HG03457 (cell line): ENCODE measurements at regions not wholly inside any gene's neighbourhood (a gene's known extent, or its start where the extent isn't known, plus 50 kb on each side); places are given as distances from the start of the nearest gene placed in this dataset.

ENCODE experiments used
- ATAC-seq: cut with Tn5 transposase; IDR thresholded peaks from one replicate; pipeline ENCODE4 v1.9.1; 2021; ENCODE audit warnings: moderate number of reproducible peaks; ENCODE audit not compliant: unreplicated experiment

DNA sequence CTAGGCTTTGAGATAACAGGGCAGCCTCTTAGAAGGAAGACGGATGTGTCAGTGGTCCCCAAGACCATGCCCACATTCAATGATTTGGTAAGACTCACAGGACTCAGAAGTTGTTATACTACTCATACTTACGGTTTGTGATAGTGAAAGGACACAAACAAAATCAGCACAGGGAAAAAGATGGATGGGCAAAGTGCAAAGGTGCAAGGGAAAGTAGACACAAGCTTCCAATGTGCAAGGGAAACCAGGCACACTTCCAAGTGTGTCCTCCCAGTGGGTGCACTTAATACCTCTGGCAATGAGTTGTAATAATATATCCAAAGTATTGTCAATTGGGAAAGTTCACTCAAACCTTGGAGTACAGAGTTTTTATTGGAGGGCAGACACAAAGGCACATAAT, 53.8 kb upstream of the VCX start:
- no peak for ATAC-seq

- ATAC-seq, result no peak
Observed at GRCh38 chrX:7788334-7788733, 54.6 kb upstream of the VCX start.

DNA sequence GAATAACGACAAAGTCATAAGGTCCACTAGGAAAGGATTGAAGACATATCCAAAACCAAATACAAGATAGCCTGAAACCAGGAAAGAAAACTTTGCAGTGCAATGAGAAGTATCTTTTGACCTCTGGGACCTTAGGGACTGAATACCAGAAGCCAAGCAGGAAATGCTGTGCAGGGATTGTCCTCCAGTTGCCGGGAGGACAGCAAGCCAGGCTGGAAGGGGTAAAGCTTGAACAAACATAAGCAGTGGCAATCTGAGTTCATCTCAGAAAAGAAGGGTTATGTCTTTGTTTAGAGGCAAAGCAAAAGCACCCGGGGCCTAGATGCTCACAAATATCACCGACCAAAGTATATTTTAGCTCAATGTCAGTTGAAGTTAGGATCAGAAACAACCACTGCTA, 55.3 kb upstream of the VCX start:
- no peak for ATAC-seq

- ATAC-seq, result no peak
Observed at GRCh38 chrX:7784580-7784979, 58.4 kb upstream of the VCX start.

DNA sequence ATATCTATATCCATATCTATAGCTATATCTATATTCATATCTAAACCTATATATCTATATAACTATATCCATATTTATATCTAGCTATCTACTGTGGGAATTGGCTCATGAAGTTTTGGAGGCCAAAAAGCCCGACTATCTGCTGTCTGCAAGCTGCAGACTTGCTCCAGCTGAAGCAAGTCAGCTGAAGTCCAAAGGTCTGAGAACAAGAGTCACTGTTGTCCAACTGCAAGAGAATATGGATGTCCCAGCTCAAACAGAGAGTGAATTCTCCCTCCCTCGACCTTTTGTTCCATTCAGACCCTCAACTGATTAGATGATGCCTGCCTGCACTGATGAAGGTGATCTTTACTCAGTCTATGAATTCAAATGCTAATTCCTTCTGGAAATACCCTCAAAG, 63.3 kb upstream of the VCX start:
- no peak for ATAC-seq

- no peak for ATAC-seq
Observed at GRCh38 chrX:7775987-7776386, 67.0 kb upstream of the VCX start.

DNA sequence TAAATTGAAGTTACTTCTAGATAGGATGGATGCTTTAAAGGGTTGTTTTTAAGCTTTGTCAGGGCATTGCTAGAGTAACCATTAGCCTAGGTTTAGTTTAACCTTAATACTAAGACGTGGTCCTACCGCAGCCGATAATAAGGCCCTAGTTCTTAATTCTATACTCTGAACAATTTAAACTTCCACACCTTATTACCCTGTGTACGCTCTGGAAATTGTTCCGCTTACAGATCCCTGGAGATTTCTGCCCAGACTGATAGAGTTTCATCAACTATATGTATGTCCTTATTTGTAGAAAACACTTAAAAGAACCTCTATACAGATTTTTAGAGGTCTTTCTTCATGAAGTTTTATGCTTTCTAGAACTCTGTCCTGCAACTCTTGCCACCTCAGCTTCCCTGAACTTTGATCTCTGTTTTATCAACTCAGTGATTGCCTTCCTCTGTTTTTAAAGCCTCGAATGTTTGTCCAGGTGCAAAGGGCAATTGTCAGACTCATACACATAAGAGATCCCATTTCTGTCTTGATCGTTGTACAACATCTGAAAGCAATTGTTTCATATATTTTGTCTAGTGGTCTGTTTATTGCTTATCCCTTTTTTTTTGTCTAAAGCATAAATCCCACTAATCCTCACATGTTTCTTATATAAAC, 71.1 kb upstream of the VCX start:
- no peak for ATAC-seq

DNA sequence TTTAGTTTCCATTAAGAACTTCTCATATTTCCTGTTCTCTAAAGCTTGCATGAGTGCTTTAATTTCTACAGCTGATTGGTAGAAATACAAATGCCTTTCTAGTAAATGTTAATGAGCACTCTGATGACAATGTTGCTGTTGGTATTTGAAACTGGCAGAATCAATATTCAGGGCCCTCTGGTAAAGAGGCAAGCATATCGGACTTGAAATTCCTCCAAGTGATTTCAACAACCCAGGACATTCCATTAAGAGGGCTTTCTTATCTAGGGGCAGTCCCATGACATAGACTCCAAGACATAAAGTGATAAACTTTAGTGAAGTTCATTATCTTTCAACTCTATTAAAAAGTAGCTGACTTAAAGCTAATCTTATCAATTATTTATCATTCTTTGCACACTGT, 83.1 kb upstream of the VCX start:
- ATAC-seq, result no peak

- ATAC-seq, result no peak
Observed at GRCh38 chrX:7746856-7747255, 96.1 kb upstream of the VCX start.

- no peak for ATAC-seq
Observed at GRCh38 chrX:7730071-7730470, 112.9 kb upstream of the VCX start.

DNA sequence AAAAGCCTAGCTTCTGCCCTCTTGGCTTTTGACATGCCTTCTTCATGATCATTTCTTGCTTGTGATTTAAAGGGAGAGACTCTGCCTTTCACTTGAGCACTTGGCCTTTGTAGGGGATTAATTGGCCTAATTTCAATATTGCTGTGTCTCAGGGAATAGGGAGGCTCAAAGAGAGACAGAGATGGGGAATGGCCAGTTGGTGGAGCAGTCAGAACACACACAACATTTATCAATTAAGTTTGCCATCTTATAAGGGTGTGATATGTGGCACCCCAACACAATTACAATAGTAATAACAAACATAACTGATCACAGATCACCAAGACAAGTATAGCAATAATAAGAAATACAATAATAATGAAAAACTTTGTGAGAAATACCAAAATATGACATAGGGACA, 122.5 kb upstream of the VCX start:
- no peak for ATAC-seq

- no peak for ATAC-seq
Observed at GRCh38 chrX:7714351-7714750, 128.6 kb upstream of the VCX start.

DNA sequence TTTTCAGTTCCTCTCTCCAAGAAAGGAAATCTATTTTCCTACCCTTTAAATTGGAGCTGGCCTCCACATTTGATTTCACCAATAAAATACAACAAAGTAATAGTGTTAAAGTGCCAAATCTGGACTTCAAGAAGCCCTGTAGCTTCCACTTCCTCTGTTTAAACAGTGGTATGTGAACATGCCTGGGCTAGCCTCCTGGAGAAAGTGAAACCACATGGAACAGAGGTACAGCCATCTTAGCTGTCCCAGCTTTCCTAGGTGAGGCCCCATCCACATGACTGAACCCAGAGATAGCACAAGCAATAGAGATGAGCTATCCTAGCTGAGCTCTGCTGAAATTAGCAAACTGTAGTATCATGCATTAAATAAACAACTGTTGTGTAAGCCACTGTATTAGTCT, 131.8 kb upstream of the VCX start:
- no peak for ATAC-seq

DNA sequence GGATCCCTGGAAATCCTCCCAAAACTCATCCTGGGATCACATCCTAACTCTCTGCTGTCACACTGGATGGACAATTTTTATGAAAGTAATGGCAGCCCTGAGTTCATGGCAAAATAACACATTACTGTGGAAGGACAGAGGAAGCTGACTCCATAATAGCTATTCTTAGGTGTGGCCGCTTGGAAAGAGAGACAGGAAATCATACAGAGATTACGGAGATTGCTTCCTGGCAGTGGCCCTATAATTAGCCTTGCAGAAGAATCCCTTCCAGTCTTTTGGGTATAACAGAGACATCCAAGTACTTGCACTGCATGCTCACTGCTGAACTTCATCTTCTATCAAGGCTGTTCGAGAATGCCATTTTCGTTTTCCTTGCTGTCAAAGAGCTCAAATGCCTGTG, 133.1 kb upstream of the VCX start:
- ATAC-seq, result no peak

DNA sequence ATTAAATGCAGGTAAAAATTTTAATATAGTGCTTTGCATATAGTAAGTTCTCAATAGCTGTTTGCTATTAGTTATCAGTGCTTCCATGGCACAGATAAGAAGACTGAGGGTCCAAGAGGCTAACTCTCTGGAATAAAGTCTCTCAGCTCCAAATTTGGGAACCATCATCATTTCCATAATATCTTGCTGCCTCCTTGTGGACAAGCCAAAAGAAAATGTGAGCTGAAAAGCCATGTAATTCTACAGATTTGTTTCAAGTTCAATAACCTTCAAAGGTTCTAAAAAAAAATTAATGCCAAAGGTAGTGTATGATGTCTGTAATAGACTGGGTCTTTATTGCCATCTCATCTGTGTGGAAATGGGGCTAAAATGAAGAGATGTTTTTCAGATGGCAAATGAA, 136.9 kb upstream of the VCX start:
- ATAC-seq, result no peak

- ATAC-seq, result no peak
Observed at GRCh38 chrX:7704205-7704604, 138.8 kb upstream of the VCX start.

GRCh38 chrX:7698248-7698647, 144.7 kb upstream of the VCX start:
- ATAC-seq, result no peak

DNA sequence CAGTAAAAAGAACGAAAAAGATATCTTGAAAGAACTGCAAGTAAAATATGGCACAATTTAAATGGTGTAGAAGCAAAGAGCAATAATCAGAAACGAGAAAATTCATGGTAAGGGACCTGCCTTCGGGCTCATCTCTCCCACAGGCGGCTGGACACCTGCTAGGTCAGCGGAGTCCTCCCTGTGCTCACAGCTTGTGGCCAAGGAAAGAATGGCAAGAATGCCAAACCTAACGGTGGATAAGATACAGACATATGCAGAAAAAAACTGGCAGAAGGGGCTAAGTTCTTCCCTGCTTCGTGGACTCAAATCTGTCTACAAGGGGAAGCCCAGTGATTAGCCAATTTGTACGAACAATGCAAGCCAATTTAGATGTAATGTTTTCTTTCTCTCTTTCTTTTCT, 152.1 kb upstream of the VCX start:
- ATAC-seq, result no peak

DNA sequence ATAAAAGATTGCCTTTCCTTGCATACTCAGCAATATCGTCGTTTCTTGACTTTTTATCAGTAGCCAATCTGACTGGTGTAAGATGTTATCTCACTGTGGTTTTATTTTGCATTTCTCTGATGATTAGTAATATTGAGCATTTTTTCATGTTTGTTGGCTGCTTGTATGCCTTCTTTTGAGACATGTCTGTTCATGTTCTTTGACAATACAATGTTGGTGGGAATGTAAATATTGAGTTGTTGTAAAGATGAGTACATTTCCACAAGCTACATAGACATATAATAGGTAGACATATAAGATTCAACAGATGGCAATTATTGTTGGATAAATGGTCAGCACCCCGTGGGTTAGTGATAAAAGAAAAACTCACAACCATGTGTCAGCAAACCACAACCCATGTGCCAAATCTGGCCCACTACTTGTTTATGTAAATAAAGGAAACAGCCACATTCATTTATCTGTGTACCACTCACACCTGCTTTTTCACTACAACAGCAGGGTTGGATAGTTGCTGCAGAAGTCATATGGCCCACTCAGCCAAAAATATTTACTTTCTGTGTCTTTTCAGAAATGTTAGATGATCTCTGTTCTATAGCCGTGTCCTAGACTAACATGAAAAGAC, 153.1 kb upstream of the VCX start:
- no peak for ATAC-seq

GRCh38 chrX:7680181-7680580, 162.8 kb upstream of the VCX start:
- ATAC-seq, result no peak

DNA sequence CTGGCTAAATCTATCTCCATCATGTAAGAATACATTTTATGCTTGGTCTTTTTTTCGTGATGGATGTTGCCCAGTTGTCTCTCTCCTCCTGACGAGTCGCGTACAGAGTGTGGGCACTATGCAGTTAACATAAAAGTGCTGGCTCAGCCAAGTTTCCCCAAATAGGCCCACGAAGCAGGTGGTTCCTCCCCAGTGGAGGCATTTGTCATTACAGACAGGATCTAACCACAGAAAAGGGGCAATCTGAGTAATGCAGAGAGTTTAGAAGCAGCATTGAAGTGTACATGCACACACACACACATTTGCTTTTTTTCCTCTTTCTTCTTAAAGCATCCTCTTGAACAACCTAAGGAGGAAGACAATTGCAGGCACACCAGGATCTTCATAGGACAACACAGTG, 188.7 kb upstream of the VCX start:
- no peak for ATAC-seq

DNA sequence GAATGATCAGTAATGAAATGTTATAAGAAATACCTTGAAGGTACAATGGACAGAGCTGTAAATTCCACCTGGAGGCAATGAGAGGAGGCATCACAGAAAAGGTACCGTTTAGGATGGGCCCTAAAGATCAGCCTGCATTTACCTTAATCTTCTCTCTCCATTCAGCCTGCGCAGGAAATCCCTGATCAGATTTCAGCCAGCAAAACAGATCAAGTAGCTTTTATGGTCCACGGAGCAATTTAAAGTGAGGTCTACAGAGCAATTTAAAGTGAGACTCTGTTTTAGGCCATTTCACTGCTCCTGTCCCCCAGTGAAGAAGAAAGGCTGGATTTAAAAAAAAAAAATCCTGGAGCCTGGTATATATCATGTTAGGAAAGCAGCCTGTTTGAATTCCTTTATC, 195.1 kb upstream of the VCX start:
- no peak for ATAC-seq

DNA sequence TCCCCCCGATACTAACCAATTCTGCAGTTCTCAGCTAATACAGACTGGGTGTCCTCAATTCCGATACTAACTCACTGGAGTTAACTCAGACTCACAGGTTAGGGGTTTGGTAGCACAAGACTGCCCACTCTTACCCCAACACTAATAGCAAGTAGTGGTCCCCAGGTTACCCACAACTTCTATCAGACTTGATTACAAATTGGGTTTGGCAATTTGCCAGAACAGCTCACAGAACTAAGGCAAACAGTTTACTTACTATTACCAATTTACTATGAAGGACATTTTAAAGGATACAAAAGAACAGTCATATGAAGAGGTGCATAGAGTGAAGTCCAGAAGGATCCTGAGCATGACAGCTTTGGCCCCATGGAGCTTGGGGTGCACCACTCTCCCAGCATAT, 201.8 kb upstream of the VCX start:
- ATAC-seq, result no peak
